ENCODE measurements at regions not wholly inside any gene's neighbourhood (a gene's known extent, or its start where the extent isn't known, plus 50 kb on each side); places are given as distances from the start of the nearest gene placed in this dataset.

- no peak for TF ChIP-seq SP1 (IDR thresholded peaks at IDR 0.05)
- no peak for TF ChIP-seq RAD21 (IDR thresholded peaks at IDR 0.05)
- TF ChIP-seq MAX (IDR thresholded peaks at IDR 0.05), result no peak
- TF ChIP-seq YY1 (IDR thresholded peaks at IDR 0.05), result no peak
- TF ChIP-seq CTCF (IDR thresholded peaks at IDR 0.05; ENCODE audit: low read depth, low read length, missing input control), result no peak
- TF ChIP-seq JUND (IDR thresholded peaks at IDR 0.05), result no peak
- no peak for TF ChIP-seq REST (IDR thresholded peaks at IDR 0.05)
- TF ChIP-seq TAF1 (conservative IDR thresholded peaks at IDR 0.05), result no peak
Measured at GRCh38 chr2:116499389-116499788, 1315.1 kb upstream of the DDX18 start.
